Osteoblast (primary cell): ENCODE measurements at regions not wholly inside any gene's neighbourhood (a gene's known extent, or its start where the extent isn't known, plus 50 kb on each side); places are given as distances from the start of the nearest gene placed in this dataset.

Source experiments
- DNase-seq: peaks from one replicate; pipeline ENCODE4 v3.0.0; 2011; ENCODE audit warnings: low spot score, mixed read lengths; ENCODE audit not compliant: insufficient read length; ENCODE audit errors: missing footprints
- H2AFZ ChIP-seq: 2 replicates; pipeline ENCODE4 v1.6.0; 2011; ENCODE audit warnings: mild to moderate bottlenecking, low read length
- H3K27ac ChIP-seq: 2 replicates; pipeline ENCODE4 v1.5.1; 2011; ENCODE audit warnings: mild to moderate bottlenecking, low read depth, low read length, moderate library complexity
- H3K27me3 ChIP-seq: 2 replicates; pipeline ENCODE4 v1.6.0; 2012; ENCODE audit warnings: mild to moderate bottlenecking, control low read depth, inconsistent platforms, low read length, moderate library complexity; ENCODE audit not compliant: insufficient read depth
- H3K36me3 ChIP-seq: 2 replicates; pipeline ENCODE4 v1.5.1; 2011; ENCODE audit warnings: mild to moderate bottlenecking, low read length, control low read depth, moderate library complexity; ENCODE audit not compliant: insufficient read depth
- H3K4me1 ChIP-seq: 2 replicates; pipeline ENCODE4 v1.5.1; 2011; ENCODE audit warnings: mild to moderate bottlenecking, low read length, control low read depth, moderate library complexity; ENCODE audit not compliant: insufficient read depth
- H3K4me2 ChIP-seq: 2 replicates; pipeline ENCODE4 v1.6.0; 2011; ENCODE audit warnings: mild to moderate bottlenecking, low read length; ENCODE audit not compliant: insufficient read depth
- H3K4me3 ChIP-seq: fragments of 200-600 bp; sonication (generic); 3 replicates; pipeline ENCODE4 v1.5.1; 2012; ENCODE audit warnings: mild to moderate bottlenecking, low read length, inconsistent platforms; ENCODE audit not compliant: insufficient read depth
- H3K79me2 ChIP-seq: 2 replicates; pipeline ENCODE4 v1.6.0; 2012; ENCODE audit warnings: mild to moderate bottlenecking, low read length, control low read depth, inconsistent platforms; ENCODE audit not compliant: insufficient read depth
- H3K9me3 ChIP-seq: 2 replicates; pipeline ENCODE4 v1.5.1; 2011; ENCODE audit warnings: low read depth, low read length, control low read depth
- H4K20me1 ChIP-seq: 2 replicates; pipeline ENCODE4 v1.6.0; 2012; ENCODE audit warnings: mild to moderate bottlenecking, low read length, control low read depth; ENCODE audit not compliant: insufficient read depth
- CTCF ChIP-seq: IDR thresholded peaks from 2 replicates; pipeline ENCODE4 v1.5.1; 2011; ENCODE audit warnings: mild to moderate bottlenecking, low read depth, low read length, moderate library complexity; ENCODE audit errors: extremely low read depth

DNA sequence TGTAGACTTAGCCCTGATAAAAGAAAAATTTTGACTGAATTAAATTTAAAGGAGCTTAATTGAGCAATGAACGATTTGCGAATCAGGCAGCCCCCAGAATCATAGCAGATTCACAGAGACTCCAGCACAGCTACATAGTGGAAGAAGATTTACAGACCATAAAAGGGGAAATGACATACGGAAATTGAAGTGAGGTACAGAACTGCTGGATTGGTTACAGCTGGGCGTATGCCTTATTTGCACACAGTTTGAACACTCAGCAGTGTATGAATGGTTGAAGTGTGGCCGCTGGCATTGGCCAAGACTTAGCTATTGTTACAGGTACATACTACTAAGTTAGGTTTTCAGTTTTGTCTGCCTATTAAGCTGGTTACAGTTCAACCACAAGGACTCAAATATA, 433.5 kb upstream of the CELF2 start:
- no peak overlapping the region for H3K4me2 ChIP-seq
- H2AFZ ChIP-seq, result no peak overlapping the region
- DNase-seq, result no peak
- no peaks in the 10 kb centered on the region for H3K79me2 ChIP-seq
- no peaks in the 10 kb centered on the region for H4K20me1 ChIP-seq
- no peak overlapping the region for H3K27ac ChIP-seq
- no peaks in the 10 kb centered on the region for H3K27me3 ChIP-seq
- H3K4me1 ChIP-seq, result peaks cover under 1% of the 10 kb centered on the region
- no peaks in the 10 kb centered on the region for H3K36me3 ChIP-seq
- H3K9me3 ChIP-seq, result no peaks in the 10 kb centered on the region
- no peak overlapping the region for H3K4me3 ChIP-seq
- no peak for TF ChIP-seq CTCF

- Histone ChIP-seq H3K36me3 (no peaks in the 10 kb centered on the region), H3K79me2 (no peaks in the 10 kb centered on the region), H3K27me3 (no peaks in the 10 kb centered on the region), H2AFZ (no peak overlapping the region), H3K9me3 (no peaks in the 10 kb centered on the region), H4K20me1 (no peaks in the 10 kb centered on the region), H3K4me2 (no peak overlapping the region), H3K27ac (no peak overlapping the region), H3K4me1 (peaks cover 10% of the 10 kb centered on the region), H3K4me3 (no peak overlapping the region)
- peak; percentile 59 for DNase-seq
- no peak for TF ChIP-seq CTCF
Observed at GRCh38 chr10:10587744-10588393, 429.8 kb upstream of the CELF2 start.

DNA sequence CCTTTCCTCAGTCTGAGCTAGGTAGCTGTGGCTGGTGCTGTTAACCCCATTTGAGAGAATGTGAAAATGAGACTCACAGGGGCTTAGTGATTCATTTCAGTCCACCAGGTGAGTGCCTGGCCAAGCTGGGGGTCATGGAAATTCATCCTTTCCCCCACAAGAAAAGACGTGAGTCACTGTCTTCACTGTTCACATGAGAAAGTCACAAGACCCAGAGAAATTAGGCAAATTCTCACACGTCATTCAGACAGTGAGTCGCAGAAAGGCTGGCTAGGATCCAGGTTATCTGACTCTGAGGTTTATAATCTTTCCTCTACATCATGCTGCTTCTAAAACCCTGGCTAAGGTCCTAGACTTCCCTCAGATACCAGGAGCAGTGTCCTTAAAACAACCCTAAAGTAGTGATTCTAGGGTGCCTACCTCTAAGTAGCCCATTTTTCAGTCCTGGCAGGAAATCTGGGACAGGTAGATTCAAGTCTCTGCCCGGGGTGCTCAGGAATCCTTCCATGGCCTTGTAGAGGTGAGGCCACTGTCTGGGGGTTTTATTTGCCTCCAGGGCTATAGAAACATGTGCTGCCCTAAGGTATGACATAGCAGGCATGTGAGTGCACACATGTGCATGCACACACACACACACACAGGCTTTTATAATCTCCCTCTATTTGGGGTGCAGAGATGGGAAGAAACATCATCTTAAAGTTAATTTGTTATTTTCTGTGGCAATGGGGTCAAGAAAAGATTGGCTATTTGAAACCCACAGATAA, 427.9 kb upstream of the CELF2 start:
- TF ChIP-seq CTCF, result no peak
- H3K4me2 ChIP-seq, result no peak overlapping the region
- H3K79me2 ChIP-seq, result no peaks in the 10 kb centered on the region
- DNase-seq, result no peak
- H2AFZ ChIP-seq, result no peak overlapping the region
- H3K27me3 ChIP-seq, result no peaks in the 10 kb centered on the region
- no peak overlapping the region for H3K27ac ChIP-seq
- no peaks in the 10 kb centered on the region for H3K36me3 ChIP-seq
- H3K9me3 ChIP-seq, result no peaks in the 10 kb centered on the region
- peaks cover 10% of the 10 kb centered on the region for H3K4me1 ChIP-seq
- no peak overlapping the region for H3K4me3 ChIP-seq
- H4K20me1 ChIP-seq, result no peaks in the 10 kb centered on the region

GRCh38 chr10:10591715-10592341, 425.8 kb upstream of the CELF2 start:
- Histone ChIP-seq H3K4me1 (peaks cover 10% of the 10 kb centered on the region), H3K36me3 (no peaks in the 10 kb centered on the region), H3K27ac (no peak overlapping the region), H3K4me3 (no peak overlapping the region), H4K20me1 (no peaks in the 10 kb centered on the region), H3K79me2 (no peaks in the 10 kb centered on the region), H3K27me3 (no peaks in the 10 kb centered on the region), H2AFZ (no peak overlapping the region), H3K4me2 (no peak overlapping the region), H3K9me3 (no peaks in the 10 kb centered on the region)
- no peak for DNase-seq
- TF ChIP-seq CTCF, result no peak
